Cerebellar nuclear complex (tissue), 1 donor: ENCODE measurements at regions not wholly inside any gene's neighbourhood (a gene's known extent, or its start where the extent isn't known, plus 50 kb on each side); places are given as distances from the start of the nearest gene placed in this dataset.
"Not testable (repeated sequence)": the region's sequence is repeated elsewhere in the genome, so short reads cannot be mapped to it uniquely, and the experiment has no call there.

Source experiments
- DNase-seq, 2 experiments: peaks; one replicate each; lab custom pipeline; 2025; lab: John Stamatoyannopoulos, UW

DNA sequence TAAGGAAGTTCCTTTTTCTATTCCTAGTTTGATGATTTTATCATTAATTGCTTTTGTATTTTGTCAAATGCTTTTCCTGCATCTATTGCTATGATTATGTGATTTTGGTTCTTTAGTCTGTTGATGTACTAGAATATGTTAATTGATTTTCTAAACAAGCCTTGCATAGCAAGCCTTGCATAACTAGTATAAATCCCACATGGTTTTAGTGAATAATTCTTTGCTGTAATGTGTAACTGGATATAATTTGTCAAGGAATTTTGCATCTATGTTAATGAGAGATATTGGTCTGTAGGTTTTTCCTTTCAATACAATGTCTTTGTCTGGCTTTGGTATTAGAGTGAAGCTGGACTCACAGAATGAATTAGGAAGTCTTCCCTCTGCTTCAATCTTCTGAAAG lies 460.2 kb downstream of the LTN1 start:
- no peak for DNase-seq

DNA sequence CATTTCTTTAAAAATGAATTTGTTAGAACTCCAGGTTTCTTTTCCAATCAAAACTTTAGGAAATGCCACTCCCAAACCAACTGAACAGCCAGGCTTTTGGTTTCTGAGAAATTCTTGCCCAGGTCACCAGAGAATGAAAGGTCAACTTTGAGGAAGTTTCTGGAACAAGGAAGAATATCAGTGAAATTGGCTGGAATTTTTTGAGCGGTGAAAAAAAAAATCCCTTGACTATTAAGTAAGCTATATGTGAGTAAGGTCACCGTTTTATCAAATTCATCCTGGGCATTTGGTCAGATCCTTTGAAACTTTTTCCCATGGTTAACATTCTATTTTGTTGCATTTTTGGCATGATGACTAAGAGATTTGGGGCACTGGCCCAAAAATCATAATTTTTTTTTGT lies 469.3 kb downstream of the LTN1 start:
- DNase-seq, result no peak

DNA sequence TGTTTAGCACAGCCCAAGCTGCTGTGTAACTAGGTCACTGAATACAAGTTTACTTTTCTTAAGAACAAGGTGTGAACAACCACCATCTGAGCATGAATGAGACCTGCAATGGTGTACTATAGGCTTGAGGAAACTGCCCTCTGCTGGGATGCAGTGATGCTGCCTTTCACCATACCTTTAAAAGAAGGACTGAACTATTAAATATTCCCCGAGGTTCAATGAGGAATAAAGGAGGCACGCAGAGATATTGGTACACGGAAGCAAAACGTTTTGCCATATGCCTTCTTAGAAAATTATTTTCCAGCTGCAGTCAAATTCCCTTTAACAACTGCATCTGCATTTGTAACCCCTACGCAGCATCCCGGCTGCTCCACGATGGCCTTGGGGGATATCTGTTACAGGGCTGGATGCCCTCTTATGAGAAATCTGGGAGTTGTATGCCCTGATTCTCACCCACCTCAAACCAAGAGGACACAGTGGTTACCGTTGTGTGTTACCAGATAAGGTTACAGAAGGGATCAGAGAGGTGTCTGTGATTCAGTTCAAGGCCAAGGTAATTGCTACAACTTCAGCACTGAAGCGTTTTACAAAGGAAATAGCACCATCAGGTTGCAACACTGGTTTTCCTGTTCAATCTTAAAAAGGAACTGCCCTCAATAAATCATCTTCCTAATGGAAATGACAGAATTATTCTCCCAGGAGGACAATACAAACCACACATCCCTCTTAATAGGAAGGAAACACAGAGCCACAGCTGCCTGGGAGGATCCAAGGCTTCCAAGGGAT lies 470.5 kb downstream of the LTN1 start:
- DNase-seq, result no peak

DNA sequence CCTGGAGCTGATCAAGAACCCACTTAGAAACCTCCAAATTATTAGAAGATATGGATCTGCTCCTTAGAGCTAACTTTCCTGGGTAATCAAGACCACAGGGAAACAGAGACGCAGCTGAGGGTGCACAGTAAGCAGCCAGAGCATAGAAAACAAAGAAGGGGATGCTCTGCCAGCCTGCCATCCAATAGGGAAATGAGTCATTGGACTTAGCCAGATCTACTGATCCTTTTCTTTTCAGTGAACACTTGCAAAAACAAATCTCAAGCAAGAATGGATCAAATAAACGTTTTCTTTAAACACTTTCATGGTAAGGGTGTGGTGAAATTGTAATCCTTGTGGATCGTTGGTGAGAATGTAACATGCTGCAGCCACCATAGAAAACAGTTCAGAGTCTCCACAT lies 474.0 kb downstream of the LTN1 start:
- DNase-seq, result no peak

DNA sequence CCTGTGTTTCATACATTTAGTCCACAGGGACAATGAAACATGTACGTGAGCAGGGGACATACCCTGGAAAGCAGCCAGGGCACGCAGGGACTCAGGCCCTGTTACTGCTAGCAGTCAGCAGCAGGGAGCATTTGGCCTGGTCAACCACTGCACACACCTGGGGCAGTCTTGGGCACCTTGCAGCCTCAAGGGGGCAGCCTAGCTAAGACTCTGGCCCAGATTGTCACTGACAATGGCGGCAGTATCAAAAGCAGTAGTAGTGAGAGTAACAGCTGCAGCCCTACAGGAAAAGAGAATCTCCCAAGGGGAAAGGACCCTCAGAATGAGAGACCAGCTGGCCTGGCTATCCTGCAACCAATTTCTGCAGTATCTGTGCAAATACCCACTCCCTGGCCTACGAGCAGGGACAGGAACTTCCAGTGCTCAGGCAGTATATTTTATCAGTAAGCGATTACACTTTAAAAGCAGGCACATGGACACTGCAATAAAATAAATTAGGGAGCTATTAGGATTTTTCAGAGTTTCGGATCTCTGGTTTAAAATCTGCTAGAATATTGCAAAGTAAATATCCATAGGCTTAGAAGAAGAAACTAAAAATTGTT lies 475.6 kb downstream of the LTN1 start:
- no peak for DNase-seq

DNA sequence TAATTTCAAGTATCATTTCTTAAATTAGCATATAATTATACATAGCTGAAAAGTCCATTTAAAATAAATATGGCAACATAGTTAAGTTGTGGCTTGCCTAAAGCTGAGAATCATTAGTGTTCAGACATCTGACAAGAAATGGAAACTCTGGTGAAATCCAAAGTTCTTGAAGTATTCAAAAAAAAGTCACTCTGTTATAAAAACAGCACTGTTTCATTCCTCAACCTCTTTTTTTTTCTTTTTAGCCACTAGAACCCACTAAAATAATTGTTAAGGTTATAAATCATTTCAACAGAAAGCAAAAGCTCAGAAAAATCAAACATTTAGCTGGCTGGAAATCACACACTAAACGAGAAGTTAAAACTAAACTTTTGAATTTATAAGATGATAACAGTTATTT lies 476.7 kb downstream of the LTN1 start:
- DNase-seq, result no peak

DNA sequence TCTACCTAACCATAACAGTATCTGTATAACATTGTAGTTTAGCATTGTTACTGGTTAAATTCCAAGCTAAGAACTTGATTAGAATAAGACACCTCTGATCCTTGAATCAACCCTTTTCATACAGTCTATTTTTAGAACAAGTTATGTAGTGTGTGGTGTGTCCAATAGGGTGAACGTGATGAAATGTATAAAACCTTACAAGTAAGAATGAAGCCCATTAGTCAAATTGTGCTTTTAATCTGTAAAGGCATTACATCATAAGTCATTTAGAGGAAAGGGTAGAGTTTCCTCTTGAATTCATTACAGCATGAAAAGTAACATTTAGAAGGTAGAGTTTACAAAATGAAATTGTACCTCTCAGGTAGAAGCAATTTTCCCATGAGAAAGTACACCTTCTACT lies 479.2 kb downstream of the LTN1 start:
- no peak for DNase-seq

DNA sequence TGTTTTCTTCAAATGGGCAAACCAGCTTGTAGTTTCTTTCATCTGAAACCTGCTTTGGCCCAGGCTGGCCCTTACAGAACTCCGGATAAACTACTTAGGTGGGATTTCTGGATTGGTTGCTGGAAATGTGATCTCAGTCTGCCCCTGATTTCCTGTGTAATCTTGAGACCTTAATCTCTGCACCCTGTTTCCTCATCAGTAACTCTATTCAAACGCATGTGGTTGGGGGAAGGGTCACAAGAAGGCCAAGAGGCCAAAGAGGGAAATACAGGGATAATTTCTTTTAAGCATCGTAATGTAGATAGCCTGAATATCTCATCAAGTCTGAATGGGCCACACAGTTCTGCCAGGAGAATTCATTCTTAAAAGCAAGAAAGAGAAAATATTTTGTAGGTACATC lies 483.6 kb downstream of the LTN1 start:
- no peak for DNase-seq

DNA sequence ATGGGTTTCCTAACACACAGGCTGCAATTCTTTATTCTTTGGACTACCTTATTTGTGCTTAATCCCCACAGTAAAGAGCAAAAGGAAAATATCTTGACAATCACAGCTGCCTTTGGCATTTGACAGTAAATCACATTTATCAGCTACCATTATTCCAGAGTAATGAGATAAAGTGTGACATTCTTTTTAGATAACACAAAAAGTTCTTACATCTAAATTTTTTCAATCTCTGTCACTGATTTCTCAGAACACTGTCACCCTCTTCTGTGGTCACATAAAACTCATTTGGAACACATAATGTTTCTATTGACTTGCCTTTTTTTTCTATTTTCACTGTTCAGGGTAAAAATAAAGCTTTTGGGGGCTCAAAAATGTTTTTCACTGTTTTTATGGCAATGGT lies 484.6 kb downstream of the LTN1 start:
- DNase-seq, result no peak

DNA sequence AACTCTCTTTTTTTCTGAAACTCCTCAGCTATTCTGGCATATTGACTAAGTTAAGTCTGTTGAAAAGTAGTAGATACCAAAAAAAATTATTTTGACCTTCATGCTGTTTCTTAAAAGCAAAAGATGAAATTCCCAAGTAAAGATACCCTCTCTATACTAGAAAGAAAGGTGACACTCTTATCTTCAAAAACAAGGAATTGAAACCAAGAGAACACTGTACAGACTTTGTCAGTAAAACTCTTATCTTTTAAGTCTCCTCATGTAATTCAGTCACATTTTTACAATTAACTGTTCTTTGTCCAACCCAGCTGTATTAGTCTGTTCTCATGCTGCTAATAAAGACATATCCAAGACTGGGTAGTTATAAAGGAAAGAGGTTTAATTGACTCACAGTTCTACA lies 496.2 kb downstream of the LTN1 start:
- DNase-seq, result no peak

DNA sequence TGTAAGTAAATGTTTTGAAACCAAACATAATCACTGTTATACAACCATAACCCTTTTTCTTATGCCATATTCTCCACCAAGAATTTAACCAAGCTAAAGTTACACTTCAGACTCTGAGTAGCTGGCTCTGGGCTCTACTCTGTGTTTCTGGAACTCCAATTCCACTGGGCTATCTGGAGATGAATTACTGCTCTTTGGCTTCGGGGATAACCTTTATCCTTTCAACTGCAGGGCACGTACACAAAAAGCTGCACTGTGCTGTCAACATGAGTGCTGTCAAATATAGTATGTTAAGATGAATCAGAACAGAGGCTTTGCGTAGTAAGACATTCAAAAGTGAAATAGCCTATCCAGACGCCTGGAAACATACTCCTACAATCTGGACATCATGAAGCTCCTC lies 500.6 kb downstream of the LTN1 start:
- DNase-seq, result no peak

DNA sequence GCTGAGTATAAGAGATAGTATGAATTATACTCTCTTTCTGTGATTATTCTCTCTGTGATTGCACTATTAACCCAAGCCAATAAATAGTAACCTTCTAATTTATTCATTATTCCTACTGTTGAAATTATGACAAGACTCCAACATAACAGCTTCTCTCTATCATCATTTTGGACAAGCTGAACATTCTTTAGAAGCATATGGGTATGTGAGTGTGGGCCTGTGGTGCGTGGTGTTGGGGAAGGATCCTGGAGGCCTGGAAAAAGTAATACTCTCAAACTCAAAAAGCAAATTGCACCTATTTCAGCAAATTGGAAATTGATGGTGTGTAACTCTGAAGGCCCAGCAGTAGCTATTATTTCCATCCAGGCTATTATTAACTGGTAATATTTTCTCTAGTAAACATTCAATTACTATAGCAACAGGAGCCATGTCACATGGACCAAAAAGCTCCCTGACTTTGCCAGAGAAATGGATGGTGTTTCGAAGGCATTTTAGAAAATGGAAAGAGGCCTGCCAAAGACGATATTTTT lies 502.8 kb downstream of the LTN1 start:
- DNase-seq, result no peak

DNA sequence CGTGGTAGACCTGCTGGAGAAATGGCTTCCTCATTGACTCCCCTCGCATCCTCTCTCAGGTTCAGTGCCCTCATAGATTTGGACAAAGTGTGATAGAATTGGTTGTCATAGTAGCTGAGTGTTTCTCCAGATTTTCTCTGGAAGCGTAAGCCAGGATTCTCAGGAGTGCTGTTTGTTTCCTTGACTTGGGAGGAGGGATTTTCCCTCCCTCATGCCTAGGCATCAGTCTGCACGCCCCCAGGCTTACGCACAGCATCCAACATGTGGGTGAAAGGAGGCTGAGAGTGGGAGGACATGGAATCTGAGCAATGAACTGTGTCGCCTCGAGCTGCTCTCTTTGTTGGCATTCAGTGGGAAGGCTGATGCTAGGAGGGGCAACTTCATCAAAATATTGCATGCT lies 503.5 kb downstream of the LTN1 start:
- no peak for DNase-seq

DNA sequence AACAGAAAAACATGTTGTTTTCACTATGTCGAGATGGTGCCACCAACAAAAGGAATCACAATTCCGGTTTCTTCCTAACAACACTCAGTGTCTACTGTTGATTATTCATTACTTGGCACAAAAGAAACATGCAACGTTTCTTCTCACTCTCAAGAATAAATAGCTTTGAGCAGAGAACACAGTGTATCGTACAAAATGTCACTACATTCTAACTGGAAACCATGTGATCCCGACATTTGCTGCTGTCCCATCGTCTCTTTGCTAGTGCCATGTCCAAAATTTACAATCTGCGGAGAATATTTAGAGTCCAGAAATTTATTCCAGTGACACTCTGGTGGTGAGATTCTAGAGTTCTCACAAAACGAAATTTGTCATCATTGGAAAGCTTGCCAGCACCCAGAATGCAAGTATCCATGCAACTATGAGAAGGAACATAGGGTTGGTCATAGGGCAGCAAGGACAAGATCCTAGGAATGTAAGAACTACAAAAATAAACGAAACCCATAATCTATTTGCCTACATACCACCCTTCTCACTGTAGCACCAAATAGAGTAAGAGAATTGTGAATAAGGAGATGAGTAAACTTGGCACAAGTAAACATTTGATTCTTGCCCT lies 505.1 kb downstream of the LTN1 start:
- no peak for DNase-seq

DNA sequence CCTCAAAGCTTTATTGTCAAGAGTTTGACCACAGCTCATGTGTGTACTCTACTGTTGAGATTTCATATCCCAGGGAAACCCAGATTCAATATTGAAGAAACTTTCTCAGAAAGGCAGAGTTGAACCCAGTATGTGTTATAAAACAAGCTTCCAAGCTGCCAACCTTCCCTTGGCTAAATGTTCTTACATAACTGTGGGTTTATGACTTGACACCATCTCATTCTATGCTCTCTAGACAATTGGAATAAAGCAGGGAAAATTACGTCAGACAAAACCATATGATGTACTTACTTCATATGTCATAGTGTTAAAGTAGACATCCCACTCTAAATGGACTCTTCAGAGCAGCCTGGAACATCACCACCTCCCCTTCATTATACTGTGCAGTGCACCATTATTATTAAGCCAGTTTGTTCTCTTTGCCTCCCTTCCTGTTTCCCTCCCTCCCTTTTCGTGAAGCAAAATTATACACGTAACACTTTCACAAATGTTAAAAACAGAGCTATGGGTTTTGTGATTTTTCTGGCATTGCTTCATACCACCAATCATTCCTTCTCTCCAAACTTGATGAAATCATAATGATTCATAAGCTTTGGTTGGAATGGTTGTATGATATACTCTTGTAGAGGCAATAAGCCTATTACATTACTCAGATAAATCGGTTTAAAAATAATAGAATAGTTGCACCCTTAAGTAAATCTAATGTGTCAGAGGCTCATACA lies 507.2 kb downstream of the LTN1 start:
- DNase-seq, result no peak

DNA sequence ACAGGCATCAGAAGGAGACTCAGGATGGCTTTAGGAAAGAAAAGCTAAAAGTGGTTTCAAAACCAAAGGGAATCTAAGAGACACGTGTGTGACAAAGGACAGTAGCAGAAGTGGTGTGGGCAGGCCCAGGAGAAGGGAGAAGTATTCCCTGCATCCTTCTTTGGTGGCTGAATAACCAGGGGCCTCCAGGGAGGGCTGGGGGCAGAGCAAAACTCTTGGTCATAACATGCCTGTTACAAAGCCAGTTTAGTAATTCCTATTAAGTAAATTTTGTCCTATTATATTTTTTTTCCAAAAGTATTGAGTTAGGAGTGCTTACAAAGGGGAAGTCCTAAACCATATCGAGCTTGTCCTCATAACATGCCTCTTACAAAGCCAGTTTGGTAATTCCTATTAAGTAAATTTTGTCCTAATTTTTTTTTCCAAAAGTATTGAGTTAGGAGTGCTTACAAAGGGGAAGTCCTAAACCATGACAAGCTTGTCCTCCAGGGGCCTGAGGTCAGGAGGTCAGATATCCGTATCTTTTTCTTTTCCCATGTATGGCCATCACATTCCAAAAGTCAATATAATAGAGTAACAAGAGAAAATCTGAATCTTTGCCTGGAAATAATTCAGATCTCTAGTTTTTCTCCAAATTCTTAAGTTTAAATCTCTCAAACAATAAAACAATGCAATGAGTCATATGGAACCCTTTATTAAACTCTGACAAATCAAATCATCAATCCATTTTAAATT lies 509.2 kb downstream of the LTN1 start:
- DNase-seq, result no peak

DNA sequence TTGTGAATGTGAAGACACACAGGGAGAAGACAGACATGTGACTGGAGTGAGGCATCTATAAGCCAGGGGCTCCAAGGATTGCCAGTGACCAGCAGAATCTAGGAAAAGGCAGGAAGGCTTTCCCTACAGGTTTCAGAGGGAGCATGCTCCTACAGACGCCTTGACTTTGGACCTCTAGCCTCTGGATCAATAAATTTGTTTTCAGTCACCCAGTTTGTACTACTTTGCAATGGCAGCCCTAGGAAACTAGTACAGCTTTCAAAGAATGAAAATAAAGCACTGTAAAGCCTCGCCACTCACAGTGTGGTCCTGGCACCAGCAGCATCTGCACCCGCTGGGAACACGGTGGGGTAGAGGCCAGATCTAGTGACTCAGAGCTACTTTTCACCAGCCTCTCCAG lies 510.0 kb downstream of the LTN1 start:
- no peak for DNase-seq

DNA sequence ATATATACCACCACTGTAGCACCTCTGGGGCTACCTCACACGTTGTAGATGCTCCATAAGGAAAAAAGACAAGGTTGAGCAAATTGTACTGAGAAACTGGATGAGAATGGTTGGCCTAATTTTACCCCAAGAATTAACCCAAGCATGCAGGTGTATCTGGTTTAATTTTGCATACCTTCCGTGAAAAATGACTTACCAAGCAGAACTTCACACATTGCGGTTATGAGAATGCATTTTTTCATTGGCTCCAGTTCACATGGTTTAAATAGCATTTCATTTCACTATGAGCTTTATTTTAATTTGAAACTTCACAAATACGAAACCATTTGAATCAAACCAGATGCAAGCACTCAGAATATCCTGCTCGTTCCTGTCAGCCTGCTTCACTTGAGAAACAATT lies 512.2 kb downstream of the LTN1 start:
- DNase-seq, result no peak

DNA sequence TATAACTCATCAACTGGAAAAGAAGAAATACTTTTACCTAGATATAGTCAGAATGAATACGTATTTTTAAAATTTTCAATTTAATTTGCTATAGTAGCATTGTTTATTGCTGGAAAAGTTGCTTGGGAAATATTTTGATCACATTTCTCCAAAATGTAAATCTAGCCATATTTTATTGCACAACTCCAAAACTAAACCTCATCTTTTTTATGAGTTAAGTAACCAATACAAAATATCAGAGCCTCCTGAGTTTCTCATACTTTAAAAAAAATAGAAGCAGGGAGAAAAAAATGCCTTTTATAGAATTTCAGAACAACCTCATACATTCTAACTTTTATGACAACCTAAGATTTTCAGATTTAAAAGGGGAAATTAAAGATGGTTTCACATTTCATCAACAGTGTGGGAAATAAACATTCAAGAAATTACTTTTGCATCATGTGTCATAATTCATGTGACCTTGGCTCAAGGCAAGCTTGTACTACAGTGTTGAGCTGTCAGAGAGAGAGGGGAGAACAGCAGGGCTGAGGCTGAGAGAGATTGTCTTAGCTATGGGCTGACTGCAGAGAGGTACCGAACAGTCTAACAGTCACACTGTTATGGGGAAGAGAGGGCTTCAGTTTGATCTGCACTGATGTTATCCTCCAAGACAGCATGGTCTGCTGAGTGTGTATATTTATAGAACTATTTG lies 519.0 kb downstream of the LTN1 start:
- DNase-seq, result no peak

DNA sequence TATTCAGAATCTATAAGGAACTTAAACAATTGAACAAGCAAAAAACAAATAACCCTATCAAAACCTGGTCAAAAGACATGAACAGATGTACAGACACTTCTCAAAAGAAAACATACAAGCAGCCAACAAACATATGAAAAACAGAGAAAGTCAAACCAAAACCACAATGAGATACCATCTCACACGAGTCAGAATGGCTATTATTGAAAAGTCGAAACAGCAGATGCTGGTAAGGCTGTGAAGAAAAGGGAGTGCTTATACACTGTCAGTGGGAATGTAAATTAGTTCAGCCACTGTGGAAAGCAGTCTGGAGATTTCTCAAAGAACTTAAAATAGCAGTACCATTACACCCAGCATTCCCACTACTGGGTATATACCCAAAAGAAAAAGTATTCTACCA lies 520.1 kb downstream of the LTN1 start:
- DNase-seq, result not testable (repeated sequence)

DNA sequence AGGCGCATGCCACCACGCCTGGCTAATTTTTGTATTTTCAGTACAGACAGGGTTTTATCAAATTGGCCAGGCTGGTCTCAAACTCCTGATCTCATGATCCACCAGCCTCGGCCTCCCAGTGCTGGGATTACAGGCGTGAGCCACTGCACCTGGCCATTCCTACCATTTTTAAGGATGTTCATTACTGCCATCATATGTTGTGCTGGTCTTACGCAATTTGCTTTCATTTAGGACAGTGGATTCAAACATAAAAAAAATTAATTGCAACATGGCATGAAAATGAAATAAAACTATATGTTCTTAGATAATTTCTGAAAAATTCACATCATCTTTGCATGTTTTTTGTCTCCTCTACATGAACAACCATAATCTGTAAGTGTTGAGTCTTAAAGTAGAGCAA lies 527.7 kb downstream of the LTN1 start:
- no peak for DNase-seq
